HG02840 (cell line): ENCODE measurements at regions not wholly inside any gene's neighbourhood (a gene's known extent, or its start where the extent isn't known, plus 50 kb on each side); places are given as distances from the start of the nearest gene placed in this dataset.

Experiments
- ATAC-seq: cut with Tn5 transposase; IDR thresholded peaks from one replicate; pipeline ENCODE4 v1.9.1; 2021; ENCODE audit warnings: mild to moderate bottlenecking, moderate library complexity, moderate number of reproducible peaks; ENCODE audit not compliant: unreplicated experiment, low FRiP score

GRCh38 chr10:105953861-105954260, 1210.6 kb downstream of the SORCS1 start:
- ATAC-seq, result no peak

GRCh38 chr10:105953056-105953455, 1211.5 kb downstream of the SORCS1 start:
- no peak for ATAC-seq

GRCh38 chr10:105952153-105952552, 1212.4 kb downstream of the SORCS1 start:
- peak; percentile 54 for ATAC-seq

- peak; percentile 53 for ATAC-seq
Observed at GRCh38 chr10:105950410-105950809, 1214.1 kb downstream of the SORCS1 start.

- ATAC-seq, result no peak
Observed at GRCh38 chr10:105949721-105950120, 1214.8 kb downstream of the SORCS1 start.

- no peak for ATAC-seq
Observed at GRCh38 chr10:105925045-105925785, 1239.3 kb downstream of the SORCS1 start.

- no peak for ATAC-seq
Observed at GRCh38 chr10:105921348-105921747, 1243.2 kb downstream of the SORCS1 start.

GRCh38 chr10:105914432-105914831, 1250.1 kb downstream of the SORCS1 start:
- no peak for ATAC-seq

- ATAC-seq, result no peak
Observed at GRCh38 chr10:105908701-105909100, 1255.8 kb downstream of the SORCS1 start.

- ATAC-seq, result no peak
Observed at GRCh38 chr10:105885495-105885894, 1244.4 kb downstream of the SORCS3 start.

GRCh38 chr10:105879401-105879800, 1238.3 kb downstream of the SORCS3 start:
- no peak for ATAC-seq

- ATAC-seq, result no peak
Observed at GRCh38 chr10:105875050-105875449, 1234.0 kb downstream of the SORCS3 start.

- ATAC-seq, result no peak
Observed at GRCh38 chr10:105872665-105873064, 1231.6 kb downstream of the SORCS3 start.

- no peak for ATAC-seq
Observed at GRCh38 chr10:105868935-105869334, 1227.8 kb downstream of the SORCS3 start.

GRCh38 chr10:105864854-105865253, 1223.8 kb downstream of the SORCS3 start:
- ATAC-seq, result no peak

- no peak for ATAC-seq
Observed at GRCh38 chr10:105857268-105858264, 1216.5 kb downstream of the SORCS3 start.

GRCh38 chr10:105855791-105856190, 1214.7 kb downstream of the SORCS3 start:
- no peak for ATAC-seq

- no peak for ATAC-seq
Observed at GRCh38 chr10:105844676-105845570, 1203.8 kb downstream of the SORCS3 start.

GRCh38 chr10:105844241-105844640, 1203.2 kb downstream of the SORCS3 start:
- ATAC-seq, result no peak

- ATAC-seq, result no peak
Observed at GRCh38 chr10:105843786-105844185, 1202.7 kb downstream of the SORCS3 start.
